NCI-H524 treated with DMSO at 0.1 percent for 48 hours (cell line): ENCODE measurements at regions not wholly inside any gene's neighbourhood (a gene's known extent, or its start where the extent isn't known, plus 50 kb on each side); places are given as distances from the start of the nearest gene placed in this dataset.
A peak's percentile ranks its signal among the peaks of the same experiment; 100 is the strongest.

Source experiments
- DNase-seq: peaks from one replicate; lab custom pipeline; 2025; lab: John Stamatoyannopoulos, UW

DNA sequence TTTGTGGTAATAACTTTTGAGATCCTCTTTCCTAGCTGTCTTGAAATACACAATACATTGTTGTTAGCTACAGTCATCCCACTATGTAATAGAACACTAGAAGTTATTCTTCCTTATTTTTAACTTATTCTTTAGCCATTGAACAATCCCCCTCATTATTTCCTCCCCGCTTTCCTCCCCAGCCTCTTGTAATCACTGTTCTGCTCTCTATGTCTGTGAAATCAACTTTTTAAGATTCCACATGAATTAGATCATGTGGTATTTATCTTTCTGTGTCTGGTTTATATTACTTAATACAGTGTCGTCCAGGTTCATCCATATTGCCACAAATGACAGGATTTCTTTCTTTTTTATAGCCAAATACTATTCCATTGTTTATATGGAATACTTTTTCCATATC, 72.9 kb downstream of the SLC10A2 start:
- DNase-seq: no peak

DNA sequence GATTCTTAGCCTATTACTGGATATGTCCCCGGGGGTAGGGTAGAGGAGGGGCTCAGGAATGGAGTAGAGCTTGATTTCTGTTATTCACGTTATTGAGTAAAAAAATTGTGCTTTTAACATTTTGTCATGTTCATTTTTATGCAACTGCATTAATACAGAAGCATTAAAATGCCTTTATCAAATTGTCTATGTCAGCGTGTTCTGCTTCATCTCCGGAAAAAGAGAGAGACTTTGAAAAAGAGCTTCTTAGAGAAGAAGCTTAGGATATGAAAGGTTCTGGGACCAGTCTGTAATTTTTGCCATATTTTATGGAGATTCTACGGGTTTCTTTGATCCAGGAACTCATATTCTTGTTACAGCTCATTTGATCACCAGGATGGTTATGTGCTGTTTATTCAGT, 82.0 kb downstream of the SLC10A2 start:
- DNase-seq: no peak

DNA sequence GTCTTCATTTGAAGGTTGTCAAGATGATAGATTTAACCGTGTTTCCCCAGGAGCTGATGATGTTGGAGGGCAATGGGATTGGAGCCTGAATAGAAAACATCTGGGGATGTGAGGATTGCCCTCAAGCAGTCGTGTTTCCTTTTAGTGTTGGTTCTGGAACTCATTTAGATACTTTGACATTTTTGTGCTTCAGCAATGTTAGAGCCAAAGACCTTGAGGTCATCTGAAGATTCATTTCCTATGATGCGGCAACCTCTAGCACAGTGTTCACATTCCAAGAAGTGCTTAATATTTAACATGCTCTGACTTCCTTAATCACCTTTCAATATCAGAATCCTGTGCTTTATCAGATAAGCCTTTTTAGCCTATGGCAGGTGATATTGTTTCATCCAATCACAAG, 82.7 kb downstream of the SLC10A2 start:
- no peak for DNase-seq

DNA sequence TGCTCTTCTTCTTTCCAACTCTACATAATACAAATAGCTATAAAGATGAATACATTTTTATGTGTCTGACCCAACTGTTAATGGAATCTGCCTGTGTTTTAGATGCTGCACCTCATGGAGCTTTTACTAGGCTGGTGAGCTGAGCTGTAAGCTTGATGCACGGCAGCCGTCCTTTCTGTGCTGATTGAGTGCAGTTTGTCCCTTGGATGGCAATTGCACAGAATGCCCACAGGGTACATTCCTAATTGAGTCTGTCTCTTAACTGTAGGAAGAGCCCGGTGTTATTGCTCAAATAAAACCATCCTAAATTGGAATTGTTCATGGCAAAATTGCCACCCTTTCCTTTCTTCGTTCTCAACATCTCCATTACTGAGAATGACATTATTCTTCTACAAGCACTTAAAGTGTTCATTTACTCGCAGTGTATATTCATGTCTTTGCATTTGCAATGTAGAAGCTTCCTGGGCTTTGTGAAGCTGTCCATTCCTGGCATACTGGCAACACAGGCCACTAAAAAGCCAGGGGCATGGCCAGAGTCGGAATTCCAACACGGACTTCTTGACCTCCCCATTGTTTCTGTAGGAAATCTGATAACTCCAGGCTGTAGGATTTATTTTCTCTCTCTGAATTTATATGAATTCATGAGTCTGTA, 85.8 kb downstream of the SLC10A2 start:
- DNase-seq: no peak

DNA sequence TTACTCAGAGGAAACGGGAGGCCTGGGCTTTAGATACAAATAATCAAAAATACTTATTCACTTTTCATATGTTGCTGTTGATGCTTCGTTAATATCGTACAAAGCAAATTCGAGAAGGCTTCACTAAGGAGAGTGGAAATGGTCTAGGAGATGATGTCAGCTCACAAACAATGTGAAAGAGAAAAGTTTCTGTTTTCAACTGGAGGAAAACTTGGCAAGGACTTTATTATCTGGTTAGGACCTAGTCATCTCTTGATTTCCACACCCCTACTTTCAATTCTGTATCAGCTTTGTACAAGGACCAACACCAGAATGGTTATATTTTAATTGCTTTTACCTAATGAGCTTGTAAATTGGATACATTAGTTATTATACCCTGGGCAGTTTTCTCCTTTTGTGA, 88.0 kb downstream of the SLC10A2 start:
- no peak for DNase-seq

DNA sequence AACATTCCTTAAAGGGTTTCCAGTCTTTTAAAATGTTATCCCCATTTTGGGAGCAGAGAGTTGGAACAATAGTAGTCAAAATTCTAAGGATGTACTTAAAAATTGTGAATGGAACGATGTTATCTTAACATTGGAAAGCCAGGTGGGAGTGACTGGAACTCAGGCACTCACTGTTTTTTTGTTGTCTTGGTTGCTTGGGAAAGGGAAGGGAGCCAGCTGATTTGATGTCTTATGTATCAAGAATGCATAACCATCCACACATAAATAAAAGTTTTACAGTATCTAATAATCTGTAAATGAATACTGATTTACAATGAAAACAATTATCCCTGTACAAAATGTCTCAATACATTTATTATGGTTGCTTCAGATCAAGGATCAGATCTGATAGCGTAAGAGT, 88.7 kb downstream of the SLC10A2 start:
- DNase-seq: no peak

DNA sequence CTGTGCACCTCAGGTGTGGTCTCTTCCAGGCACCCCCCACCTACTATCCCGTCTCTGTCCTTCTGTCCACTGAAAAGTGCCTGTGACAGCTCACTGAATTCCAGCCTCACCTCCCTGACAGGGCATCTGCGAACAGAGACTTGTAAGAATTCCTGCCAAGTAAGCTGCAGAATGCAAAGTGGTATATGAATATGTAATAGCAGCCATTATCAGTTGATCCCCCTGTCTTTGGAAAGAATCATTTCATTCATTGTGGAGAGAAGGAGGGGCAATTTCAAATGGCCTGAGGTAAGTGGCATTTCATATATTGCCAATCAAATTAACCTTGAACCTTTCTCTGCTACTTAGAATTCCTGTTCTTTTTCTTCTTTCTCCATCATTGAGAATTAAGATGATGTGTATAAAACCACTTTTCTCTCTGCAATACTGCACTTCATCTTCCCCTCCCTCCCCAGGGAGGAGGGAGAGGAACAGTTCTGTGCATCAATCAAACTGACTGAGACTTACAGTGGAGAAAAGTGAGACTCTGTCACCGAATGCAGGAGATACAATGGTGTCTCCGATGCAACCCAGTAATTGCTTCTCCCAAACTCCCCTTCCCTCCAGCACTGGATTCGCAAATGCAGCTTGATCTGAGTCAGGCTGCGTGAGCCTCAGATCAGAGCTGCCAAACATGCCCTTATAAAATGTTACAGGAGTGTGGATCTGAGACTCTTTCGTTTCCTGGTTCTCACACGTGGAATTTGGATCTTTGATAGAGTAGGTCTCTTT, 91.7 kb downstream of the SLC10A2 start:
- no peak for DNase-seq

DNA sequence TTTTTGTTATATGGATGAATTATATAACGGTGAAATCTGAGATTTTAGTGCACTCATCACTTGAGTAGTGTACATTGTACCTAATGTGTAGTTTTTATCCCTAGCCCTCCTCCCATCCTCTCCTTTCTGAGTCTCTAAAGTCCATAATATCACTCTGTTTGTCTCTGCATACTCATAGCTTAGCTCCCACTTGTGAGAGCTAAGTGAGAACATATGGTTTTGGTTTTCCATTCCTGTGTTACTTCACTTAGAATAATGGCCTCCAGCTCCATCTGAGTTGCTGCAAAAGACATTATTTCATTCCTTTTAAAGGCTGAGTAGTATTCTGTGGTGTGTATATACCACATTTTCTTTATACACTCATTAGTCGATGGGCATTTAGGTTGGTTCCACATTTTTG, 94.0 kb downstream of the SLC10A2 start:
- no peak for DNase-seq

DNA sequence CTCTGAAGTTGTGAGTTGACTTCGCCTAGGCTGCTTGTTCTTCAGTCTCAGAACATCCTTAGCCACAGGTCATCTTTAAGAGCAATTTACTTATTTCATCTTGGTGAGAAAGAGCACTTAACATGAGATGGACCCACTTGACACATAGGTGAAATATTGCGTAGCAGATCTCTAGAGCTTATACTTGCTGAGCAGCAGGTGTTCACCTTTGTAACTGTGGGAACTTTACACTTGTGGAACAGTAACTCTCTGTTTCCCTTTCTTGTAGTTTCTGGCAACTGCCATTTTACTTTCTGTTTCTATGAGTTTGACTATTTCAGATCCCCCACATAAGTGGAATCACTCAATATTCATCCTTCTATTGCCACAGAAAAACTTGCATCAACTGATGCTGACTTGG, 95.7 kb downstream of the SLC10A2 start:
- no peak for DNase-seq

DNA sequence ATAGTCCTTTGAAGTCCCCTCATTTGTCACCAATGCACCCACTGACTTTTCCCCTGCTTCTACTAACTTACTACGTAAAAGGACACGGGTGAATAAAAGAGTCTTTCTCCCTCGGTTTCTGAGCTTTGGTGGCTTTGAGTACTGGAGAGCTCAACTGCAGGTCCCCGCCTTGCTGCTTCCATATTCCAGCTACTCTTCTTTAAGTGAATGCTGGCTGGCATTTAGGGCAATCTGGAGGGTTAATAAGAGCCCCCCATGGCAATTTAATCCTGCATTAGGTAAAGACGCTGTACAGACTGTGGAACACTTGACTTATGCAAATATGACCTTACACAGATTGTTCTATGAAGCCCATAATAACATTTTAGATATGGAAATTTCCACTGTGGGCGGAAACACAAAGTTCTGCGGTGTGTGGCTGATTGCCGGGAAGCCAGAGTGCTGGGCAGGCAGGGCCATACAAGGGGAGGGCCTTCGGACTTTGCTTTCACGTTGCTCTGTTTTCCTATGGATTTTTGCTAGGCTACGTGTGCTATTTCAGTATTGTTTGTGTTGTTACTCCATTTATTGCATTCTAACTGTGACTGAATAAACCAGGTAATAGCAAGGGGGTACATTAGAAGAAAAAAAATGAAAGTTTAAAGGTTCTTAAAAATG, 97.5 kb downstream of the SLC10A2 start:
- peak; percentile 66 for DNase-seq

DNA sequence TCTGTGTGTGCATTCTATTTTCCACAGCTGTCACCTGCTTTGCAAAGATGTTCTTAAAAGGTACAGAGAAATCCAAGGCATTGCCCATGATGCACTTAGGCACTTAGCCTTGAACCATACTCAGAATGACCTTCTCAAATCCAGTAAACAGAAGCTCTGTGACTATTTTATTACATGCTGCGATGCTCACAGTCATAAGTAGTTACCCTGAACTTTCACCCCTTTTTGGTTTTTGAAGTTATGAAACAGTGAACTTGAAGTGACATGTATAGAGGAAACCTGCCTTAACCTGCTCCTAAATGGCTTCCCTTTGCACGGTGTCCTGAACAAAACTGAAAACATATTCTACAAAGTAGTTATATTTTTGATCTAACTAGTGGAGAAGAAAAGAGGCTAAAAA, 100.4 kb downstream of the SLC10A2 start:
- no peak for DNase-seq

DNA sequence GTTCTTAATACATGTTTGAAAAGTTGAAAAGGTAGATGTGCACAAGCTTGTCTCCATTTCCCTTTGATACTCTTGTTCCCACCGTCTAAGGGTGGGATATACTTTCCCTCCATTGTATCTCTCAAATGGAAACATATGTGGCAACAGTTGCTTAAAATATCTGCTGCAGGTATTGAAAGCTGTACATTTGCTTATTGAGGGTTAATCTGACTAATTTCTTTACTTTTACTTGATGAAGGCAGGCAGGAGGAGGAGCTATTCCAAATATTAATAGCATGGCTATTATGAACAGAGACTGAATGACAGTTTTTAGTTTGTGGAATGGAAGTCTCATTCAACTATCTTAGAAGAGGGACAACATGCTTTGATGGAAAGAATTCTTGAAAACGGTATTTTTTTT, 103.8 kb downstream of the SLC10A2 start:
- no peak for DNase-seq

DNA sequence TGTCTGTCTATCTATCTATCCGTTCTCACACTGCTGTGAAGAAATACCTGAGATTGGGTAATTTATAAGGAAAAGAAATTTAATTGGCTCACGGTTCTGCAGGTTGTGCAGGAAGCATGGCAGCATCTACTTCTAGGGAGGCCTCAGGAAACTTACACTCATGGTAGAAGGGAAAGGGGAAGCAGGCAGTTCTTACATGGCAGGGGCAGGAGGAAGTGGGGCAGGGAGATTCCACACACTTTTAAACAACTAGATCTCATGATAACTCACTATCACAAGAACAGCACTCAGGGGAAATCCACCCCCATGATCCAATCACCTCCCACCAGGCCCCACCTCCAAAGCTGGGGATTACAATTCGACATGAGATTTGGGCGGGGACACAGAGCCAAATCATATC, 105.3 kb downstream of the SLC10A2 start:
- no peak for DNase-seq

DNA sequence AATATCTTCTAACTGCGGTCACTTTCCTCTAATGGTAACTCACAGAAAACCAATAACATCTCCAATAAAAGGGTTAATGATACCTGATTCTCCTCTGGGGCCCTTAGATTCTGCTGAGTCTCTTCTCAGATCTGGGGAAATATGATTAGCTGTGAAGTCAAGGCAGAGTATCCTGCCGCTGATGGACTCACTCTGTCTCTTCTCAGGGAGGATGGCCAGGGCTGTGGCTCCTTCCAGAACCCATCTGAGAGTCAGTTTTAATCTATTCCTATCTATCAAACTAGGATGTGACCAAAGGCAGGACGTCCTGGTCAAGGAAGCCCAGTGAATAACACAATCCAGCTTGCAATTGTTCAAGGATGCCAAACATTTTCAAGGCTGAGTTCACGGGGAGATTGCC, 109.8 kb downstream of the SLC10A2 start:
- DNase-seq: no peak

DNA sequence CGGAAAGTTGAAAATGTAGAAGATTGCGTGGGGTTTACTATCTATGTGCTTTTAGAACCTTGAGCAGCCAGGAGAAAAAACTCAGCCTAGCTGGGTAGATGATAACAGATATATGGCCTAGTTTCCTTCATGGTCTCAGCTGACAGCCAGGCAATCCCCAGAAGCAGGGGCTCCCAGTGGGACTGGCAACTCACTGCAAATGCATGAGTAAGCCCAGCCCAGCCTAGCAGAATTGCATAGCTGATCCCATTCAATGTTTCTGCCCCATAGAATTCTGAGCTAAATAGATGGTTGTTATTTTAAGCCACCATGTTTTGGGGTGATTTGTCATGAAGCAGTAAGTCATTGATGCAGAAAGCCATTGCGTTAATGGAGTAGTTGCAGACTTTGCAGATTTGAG, 108.5 kb downstream of the ERCC5 start:
- no peak for DNase-seq

DNA sequence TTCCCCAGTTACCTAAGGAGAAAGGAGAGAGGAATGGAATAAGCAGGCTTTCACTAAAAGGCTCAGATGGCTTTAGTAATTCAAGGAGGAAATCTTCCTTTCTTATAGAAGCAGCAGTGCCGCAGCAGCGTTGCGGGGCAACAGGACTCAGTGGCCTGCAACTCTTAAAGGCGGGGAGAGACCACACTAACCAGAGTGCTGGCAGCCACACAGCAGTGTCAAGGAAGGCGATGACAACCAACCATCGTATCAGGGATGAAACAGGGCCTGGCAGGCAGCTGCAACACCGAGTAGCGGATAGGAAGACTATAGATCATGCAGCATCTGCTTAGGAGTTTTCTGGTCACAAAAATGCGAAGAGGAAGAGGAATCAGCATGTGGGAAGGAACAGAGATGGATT, 106.0 kb downstream of the ERCC5 start:
- DNase-seq: no peak

DNA sequence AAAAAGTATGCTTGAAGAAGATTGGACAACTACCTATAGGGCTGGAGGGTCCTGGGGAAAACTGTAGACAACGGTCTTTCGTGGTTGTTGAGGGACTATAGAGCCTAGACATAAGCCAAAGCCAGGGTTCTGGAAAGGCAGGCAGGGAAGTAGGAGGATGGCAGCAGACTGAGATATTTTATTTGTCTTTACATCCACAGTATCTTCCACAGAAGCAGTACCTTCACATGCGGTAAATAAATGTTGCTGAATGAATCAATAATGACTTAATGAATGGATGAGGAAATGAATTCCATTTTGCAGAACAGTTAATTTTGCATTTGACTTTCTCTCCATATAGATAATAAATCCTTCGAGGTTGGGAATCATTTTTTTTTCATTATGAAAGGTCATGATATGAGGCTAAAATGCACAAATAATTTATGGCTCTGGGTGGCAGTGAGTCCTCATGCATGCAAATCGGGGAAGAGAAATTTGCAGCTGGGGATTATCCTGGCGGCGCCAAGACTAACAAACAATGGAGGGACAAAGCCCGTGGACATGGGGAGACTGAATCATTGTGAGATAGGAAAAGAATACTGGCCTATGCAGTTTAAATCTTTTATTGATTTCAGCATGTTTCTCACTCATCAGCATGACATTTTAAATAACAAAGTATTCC, 102.0 kb downstream of the ERCC5 start:
- no peak for DNase-seq

DNA sequence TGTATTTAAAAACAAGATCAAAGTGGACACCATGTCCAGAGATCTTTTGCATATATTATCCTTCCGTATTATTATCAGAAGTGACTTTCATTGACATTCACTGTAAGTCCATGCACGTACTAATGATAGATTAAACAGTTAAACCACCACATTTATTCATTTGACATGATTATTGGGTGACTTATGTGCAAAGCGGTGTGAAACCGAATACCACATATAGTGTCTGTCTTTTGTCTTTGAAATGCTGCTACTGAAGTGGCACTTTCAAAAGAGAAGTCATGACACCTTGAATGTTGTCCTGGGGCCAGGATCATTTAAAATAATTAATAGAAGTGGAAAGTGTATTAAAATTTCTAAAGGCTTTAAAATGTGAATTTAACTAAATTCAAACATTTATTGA, 100.1 kb downstream of the ERCC5 start:
- no peak for DNase-seq

DNA sequence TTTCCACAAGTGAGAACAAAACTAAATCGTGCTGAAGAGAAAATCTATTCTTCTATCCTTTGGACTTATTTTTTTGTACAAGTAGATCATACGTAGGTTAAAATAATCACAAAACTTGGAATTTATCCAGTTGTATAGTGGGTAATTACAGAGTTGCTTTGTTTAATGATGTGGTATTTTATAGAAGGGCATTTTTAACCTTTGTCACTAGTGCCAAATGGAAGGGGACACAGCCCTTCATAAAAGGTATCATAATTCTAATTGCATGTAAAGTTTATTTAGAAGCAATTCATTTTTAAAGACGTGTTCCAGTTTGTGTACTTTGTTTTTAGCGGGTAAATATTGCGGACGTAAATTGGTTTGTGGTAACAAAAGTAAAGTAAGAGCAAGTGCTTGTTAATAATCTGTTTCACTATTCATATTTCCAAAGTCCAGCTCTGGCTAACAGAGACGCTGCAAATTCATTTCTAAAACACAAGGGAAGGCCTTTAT, 99.5 kb downstream of the ERCC5 start:
- no peak for DNase-seq

DNA sequence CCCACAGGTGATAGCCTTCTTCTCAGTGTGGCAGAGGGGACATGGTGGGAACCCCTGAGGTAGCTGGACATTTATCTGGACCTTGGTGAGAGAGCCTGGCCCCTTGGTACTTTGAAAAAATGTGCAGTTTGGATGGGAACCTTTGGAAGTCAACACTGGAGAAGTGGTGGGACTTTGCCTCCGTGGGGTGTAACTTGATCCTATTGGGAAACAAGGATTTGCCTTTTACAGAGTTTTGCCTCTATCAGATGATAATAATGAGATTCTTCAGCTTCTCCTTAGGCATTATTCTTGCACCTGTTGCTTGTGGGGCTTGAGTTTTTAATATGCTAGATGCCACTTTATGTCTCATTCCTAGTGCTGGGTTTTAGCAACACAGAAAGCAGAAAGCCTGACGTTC, 99.0 kb downstream of the ERCC5 start:
- no peak for DNase-seq

DNA sequence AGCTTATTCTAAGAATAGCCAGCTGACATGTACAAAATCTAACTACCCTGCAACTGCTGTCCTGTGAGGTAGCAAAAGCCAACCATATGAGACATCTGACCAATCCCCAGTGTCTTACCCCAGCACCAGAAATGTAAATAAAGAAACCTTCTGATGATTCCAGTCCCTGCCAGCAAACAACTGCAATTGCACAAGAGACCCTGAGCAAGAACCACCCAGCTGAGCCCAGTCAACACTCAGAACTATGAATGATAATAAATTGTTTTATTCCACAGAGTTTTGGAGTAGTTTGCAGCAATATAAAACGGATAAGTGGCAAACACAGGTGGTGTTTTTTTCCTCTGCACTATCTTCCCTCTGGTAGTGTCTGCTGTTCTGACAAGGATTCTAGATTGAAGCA, 94.9 kb downstream of the ERCC5 start:
- no peak for DNase-seq

DNA sequence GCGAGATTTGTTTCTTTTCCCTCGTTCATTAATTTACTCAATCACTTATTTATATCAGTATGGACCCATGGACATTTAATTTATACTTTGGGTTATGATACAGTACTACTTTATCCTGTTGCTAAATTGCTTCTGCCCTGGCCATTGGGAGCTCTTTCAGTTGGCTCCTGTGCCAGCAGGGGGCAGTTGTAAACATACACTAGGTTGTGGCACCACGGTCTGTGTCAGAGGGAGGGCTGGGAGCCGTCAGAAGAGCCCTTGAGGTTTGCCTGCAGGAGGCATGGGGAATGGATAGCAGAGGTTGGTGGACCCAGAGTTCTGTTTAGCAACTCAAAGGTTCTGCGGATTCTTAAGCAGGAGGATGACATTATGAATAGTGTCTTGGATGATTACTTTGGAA, 94.3 kb downstream of the ERCC5 start:
- no peak for DNase-seq

DNA sequence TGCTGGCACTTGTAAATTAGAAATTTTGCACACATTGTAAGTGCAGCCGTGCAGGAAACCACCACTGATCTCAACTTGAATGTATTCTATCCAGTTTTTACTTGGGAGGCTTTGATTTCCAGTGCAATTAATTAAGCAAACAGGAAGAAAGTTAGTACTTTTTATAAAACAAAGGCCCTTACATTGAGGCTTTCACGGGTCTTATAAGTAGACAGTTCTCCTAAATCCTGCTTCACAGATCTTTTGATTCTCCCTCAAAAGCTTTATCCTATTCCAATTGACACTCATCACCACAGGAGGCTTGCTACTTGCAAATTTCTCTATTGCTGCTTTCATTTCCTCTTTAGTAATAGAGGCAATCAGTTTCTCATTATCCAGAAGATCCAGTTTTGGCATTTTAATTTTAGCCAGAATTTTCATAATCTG, 90.1 kb downstream of the ERCC5 start:
- DNase-seq: no peak
